Keratinocyte (primary cell): ENCODE measurements at regions not wholly inside any gene's neighbourhood (a gene's known extent, or its start where the extent isn't known, plus 50 kb on each side); places are given as distances from the start of the nearest gene placed in this dataset.
A peak's percentile ranks its signal among the peaks of the same experiment; 100 is the strongest.

ENCODE experiments used
- DNase-seq: peaks from one replicate; pipeline ENCODE4 v3.0.0-alpha.2; 2011; ENCODE audit warnings: low read depth, missing footprints, low spot score
- FAIRE-seq: peaks from 2 replicates; lab custom pipeline; 2011; peaks lifted over from hg19 to GRCh38; lab: Jason Lieb, UNC
- H2AFZ ChIP-seq: 2 replicates; pipeline ENCODE4 v1.6.0; 2012; ENCODE audit warnings: low read length, control low read depth, inconsistent platforms; ENCODE audit not compliant: control insufficient read depth
- H3K27ac ChIP-seq: 2 replicates; pipeline ENCODE4 v1.5.1; 2011; ENCODE audit warnings: low read length; ENCODE audit not compliant: control insufficient read depth, insufficient read depth
- H3K27me3 ChIP-seq: 3 replicates; pipeline ENCODE4 v1.6.0; 2011; ENCODE audit warnings: low read length; ENCODE audit not compliant: control insufficient read depth, insufficient read depth; ENCODE audit errors: extremely low read depth
- H3K36me3 ChIP-seq, 2 experiments: 2 replicates in 1 of 2; 3 replicates in 1 of 2; pipeline ENCODE4 v1.5.1; 2011; ENCODE audit warnings: low read length in 2 of 2, mild to moderate bottlenecking in 1 of 2; ENCODE audit not compliant: control insufficient read depth in 2 of 2, insufficient read depth in 2 of 2; ENCODE audit errors: extremely low read depth in 1 of 2
- H3K4me1 ChIP-seq: 3 replicates; pipeline ENCODE4 v1.5.1; 2011; ENCODE audit warnings: low read length; ENCODE audit not compliant: control insufficient read depth, insufficient read depth; ENCODE audit errors: extremely low read depth
- H3K4me2 ChIP-seq: 3 replicates; pipeline ENCODE4 v1.6.0; 2011; ENCODE audit warnings: low read depth, low read length; ENCODE audit not compliant: control insufficient read depth, insufficient read depth; ENCODE audit errors: extremely low read depth
- H3K4me3 ChIP-seq, 3 experiments: fragments of 200-600 bp in 1 of 3; sonication (generic) in 1 of 3; 2 replicates in 2 of 3; 3 replicates in 1 of 3; pipeline ENCODE4 v1.5.1; 2011 to 2016; ENCODE audit warnings: low read length in 3 of 3, mild to moderate bottlenecking in 3 of 3, control low read depth in 2 of 3, inconsistent platforms in 1 of 3, low read depth in 1 of 3, mixed read lengths in 1 of 3, mixed run types in 1 of 3, moderate library complexity in 1 of 3; ENCODE audit not compliant: control insufficient read depth in 2 of 3, insufficient read depth in 2 of 3; ENCODE audit errors: extremely low read depth in 1 of 3
- H3K79me2 ChIP-seq: 2 replicates; pipeline ENCODE4 v1.6.0; 2012; ENCODE audit warnings: low read length; ENCODE audit not compliant: control insufficient read depth, insufficient read depth
- H3K9ac ChIP-seq: 3 replicates; pipeline ENCODE4 v1.6.0; 2011; ENCODE audit warnings: low read length; ENCODE audit not compliant: control insufficient read depth, insufficient read depth; ENCODE audit errors: extremely low read depth
- H3K9me1 ChIP-seq: 3 replicates; pipeline ENCODE4 v1.6.0; 2011; ENCODE audit warnings: low read length; ENCODE audit not compliant: control insufficient read depth, insufficient read depth; ENCODE audit errors: extremely low read depth
- H3K9me3 ChIP-seq: 2 replicates; pipeline ENCODE4 v1.5.1; 2012; ENCODE audit warnings: low read depth, low read length; ENCODE audit not compliant: control insufficient read depth
- H4K20me1 ChIP-seq: 3 replicates; pipeline ENCODE4 v1.6.0; 2011; ENCODE audit warnings: low read length; ENCODE audit not compliant: control insufficient read depth, insufficient read depth; ENCODE audit errors: extremely low read depth
- CTCF ChIP-seq, 3 experiments: IDR thresholded peaks in 1 of 3; conservative IDR thresholded peaks in 1 of 3; optimal IDR thresholded peaks in 1 of 3; 2 replicates in 2 of 3; 3 replicates in 1 of 3; pipeline versions ENCODE3 to v1.5.1; 2011; ENCODE audit warnings: low read length in 3 of 3, mild to moderate bottlenecking in 3 of 3, moderate library complexity in 2 of 3, control low read depth in 1 of 3, inconsistent platforms in 1 of 3; ENCODE audit not compliant: insufficient read depth in 2 of 3; ENCODE audit errors: extremely low read depth in 1 of 3
- EZH2 ChIP-seq: IDR thresholded peaks from one replicate; pipeline ENCODE4 v1.6.1; 2012; ENCODE audit warnings: inconsistent platforms, mild to moderate bottlenecking, low read length, moderate library complexity
- dilution Hi-C: fragments of 300-500 bp; cut with MboI; formaldehyde crosslinking; loops from one replicate; pipeline ENCODE4 v1.7.0; 2020; ENCODE audit warnings: low sequenced_read_pairs; ENCODE audit not compliant: extremely low pct_ligation_motif_present

- no peaks in the 10 kb centered on the region for H3K4me1 ChIP-seq
- H3K9ac ChIP-seq: no peak overlapping the region
- H3K4me3 ChIP-seq: no peak overlapping the region
- no peaks in the 10 kb centered on the region for H4K20me1 ChIP-seq
- H3K79me2 ChIP-seq: no peaks in the 10 kb centered on the region
- no peak overlapping the region for H2AFZ ChIP-seq
- no peaks in the 10 kb centered on the region for H3K9me3 ChIP-seq
- no peak for DNase-seq
- FAIRE-seq: no peak
- TF ChIP-seq EZH2: no peak
- peak in 1 of 3 experiments; percentile 31 for TF ChIP-seq CTCF (optimal IDR thresholded peaks at IDR 0.05 in 1 of 3, IDR thresholded peaks at IDR 0.05 in 1 of 3, conservative IDR thresholded peaks at IDR 0.05 in 1 of 3; ENCODE audit: extremely low read depth in 1 of 3, insufficient read depth in 2 of 3, low read length in 3 of 3)
- H3K9me1 ChIP-seq: no peaks in the 10 kb centered on the region
- dilution Hi-C loops: no loop called here
- H3K36me3 ChIP-seq: no peaks in the 10 kb centered on the region
- H3K27me3 ChIP-seq: peaks cover 2% of the 10 kb centered on the region
- no peak overlapping the region for H3K27ac ChIP-seq
- no peak overlapping the region for H3K4me2 ChIP-seq
Observed at GRCh38 chr15:50840520-50840919, 68.0 kb upstream of the AP4E1 start.

- H3K4me1 ChIP-seq: no peaks in the 10 kb centered on the region
- no peak for DNase-seq
Observed at GRCh38 chr15:50837256-50837770, 71.2 kb upstream of the AP4E1 start.

More at GRCh38 chr15:50837256-50837770, 71.2 kb upstream of the AP4E1 start:
- Histone ChIP-seq H3K79me2 (no peaks in the 10 kb centered on the region), H3K27ac (no peak overlapping the region), H2AFZ (no peak overlapping the region), H3K9me3 (no peaks in the 10 kb centered on the region), H3K4me2 (no peak overlapping the region), H3K36me3 (no peaks in the 10 kb centered on the region), H3K4me3 (no peak overlapping the region), H4K20me1 (no peaks in the 10 kb centered on the region), H3K9ac (no peak overlapping the region), H3K9me1 (no peaks in the 10 kb centered on the region), H3K27me3 (peaks cover 2% of the 10 kb centered on the region)
- TF ChIP-seq EZH2: no peak
- no peak for TF ChIP-seq CTCF (optimal IDR thresholded peaks at IDR 0.05 in 1 of 3, IDR thresholded peaks at IDR 0.05 in 1 of 3, conservative IDR thresholded peaks at IDR 0.05 in 1 of 3; ENCODE audit: extremely low read depth in 1 of 3, insufficient read depth in 2 of 3, low read length in 3 of 3)
- dilution Hi-C loops: no loop called here
- FAIRE-seq: no peak
